Ovary (tissue), 7 donors: ENCODE measurements at regions not wholly inside any gene's neighbourhood (a gene's known extent, or its start where the extent isn't known, plus 50 kb on each side); places are given as distances from the start of the nearest gene placed in this dataset.

Experiments
- DNase-seq, 5 donors: peaks; one replicate each; pipeline ENCODE4 v3.0.0-alpha.2; 2019 to 2020
- H3K27ac ChIP-seq, 2 donors: fragments of 200-600 bp; one replicate each; pipeline versions ENCODE4 v1.5.1 to v1.8.0; 2019 to 2022
- H3K27me3 ChIP-seq: fragments of 200-600 bp; one replicate; pipeline ENCODE4 v1.8.0; 2022
- H3K36me3 ChIP-seq: fragments of 200-600 bp; sonication (generic); one replicate; pipeline ENCODE4 v1.5.1; 2019
- H3K4me1 ChIP-seq: one replicate; pipeline ENCODE4 v1.8.1; 2013; ENCODE audit warnings: mild to moderate bottlenecking, moderate library complexity; ENCODE audit not compliant: insufficient read depth
- H3K4me3 ChIP-seq: fragments of 200-600 bp; sonication (generic); one replicate; pipeline ENCODE4 v1.5.1; 2017
- H3K9me3 ChIP-seq, 2 donors: fragments of 200-600 bp in 1 of 2; sonication (generic) in 1 of 2; one replicate each; pipeline versions ENCODE4 v1.5.1 to v1.8.1; 2013 to 2019; ENCODE audit warnings: mild to moderate bottlenecking in 1 of 2, moderate library complexity in 1 of 2
- CTCF ChIP-seq, 3 donors: fragments of 450-650 bp in 2 of 3; fragments of 200-600 bp in 1 of 3; IDR thresholded peaks; one replicate each; pipeline versions ENCODE4 v1.5.1 to v1.8.0; 2016 to 2022; ENCODE audit warnings: antibody characterized with exemption in 3 of 3, mild to moderate bottlenecking in 1 of 3
- EP300 ChIP-seq: sonication (generic); formaldehyde crosslinking; IDR thresholded peaks from one replicate; pipeline ENCODE4 v1.6.1; 2017; ENCODE audit warnings: antibody characterized with exemption
- POLR2A ChIP-seq: fragments of 450-650 bp; IDR thresholded peaks from one replicate; pipeline ENCODE4 v1.6.1; 2017; ENCODE audit warnings: antibody characterized with exemption, mild to moderate bottlenecking, moderate library complexity
- WGBS, 3 donors: extraction: QIAGEN DNeasy Blood & Tissue Kit in 1 of 3; methylation state at CpG; one replicate each; pipeline versions ENCODE4 v1.1.5 to v1.1.7; 2013 to 2017; 5-methylcytosine and 5-hydroxymethylcytosine counted together
- intact Hi-C, 4 donors: fragments of 100-400 bp; cut with DNase I; formaldehyde crosslinking; loops; one replicate each; pipeline versions ENCODE4 v1.11.0 to v1.15.1; 2022 to 2023
- donor health status: DM: no; HTN: no; CAD: no; lungs with moderate emphysema.
- donor health status: DM: no; HTN: no; CAD: no.
- donor health status: Bipolar disorder and iron deficiency.
- donor health status: DM: no; HTN: no; CAD: no.
- donor health status: DM: yes; HTN: yes; CAD: no.

DNA sequence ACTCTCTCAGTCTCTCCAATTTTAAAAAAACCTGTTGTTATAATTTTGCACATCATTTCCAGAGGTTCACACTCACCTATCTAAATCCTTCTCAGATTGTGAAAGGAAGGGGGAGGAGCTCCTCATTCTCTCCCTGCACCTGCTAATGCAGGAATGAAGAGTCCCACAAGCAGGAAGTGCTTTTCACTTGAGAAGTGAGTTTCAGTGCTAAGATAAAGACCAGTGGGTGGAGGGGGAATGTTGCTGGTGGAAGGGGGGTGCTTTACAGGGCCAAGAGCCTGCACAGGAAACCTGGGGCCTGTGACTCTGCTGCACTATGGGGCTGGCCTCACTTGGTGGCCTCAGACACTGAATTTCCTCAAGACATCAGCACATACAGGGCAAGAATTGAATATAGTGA, 176.4 kb downstream of the PTPN20 start:
- H3K27ac ChIP-seq = no peak overlapping the region
- no peak for DNase-seq
- TF ChIP-seq POLR2A (no peak), CTCF (IDR thresholded peaks at IDR 0.05) (no peak), EP300 (no peak)
- intact Hi-C loops = no loop called here
- no peaks in the 10 kb centered on the region for H3K27me3 ChIP-seq
- H3K9me3 ChIP-seq = no peaks in the 10 kb centered on the region
- no peaks in the 10 kb centered on the region for H3K36me3 ChIP-seq
- no peak overlapping the region for H3K4me3 ChIP-seq
- H3K4me1 ChIP-seq = no peaks in the 10 kb centered on the region

DNA sequence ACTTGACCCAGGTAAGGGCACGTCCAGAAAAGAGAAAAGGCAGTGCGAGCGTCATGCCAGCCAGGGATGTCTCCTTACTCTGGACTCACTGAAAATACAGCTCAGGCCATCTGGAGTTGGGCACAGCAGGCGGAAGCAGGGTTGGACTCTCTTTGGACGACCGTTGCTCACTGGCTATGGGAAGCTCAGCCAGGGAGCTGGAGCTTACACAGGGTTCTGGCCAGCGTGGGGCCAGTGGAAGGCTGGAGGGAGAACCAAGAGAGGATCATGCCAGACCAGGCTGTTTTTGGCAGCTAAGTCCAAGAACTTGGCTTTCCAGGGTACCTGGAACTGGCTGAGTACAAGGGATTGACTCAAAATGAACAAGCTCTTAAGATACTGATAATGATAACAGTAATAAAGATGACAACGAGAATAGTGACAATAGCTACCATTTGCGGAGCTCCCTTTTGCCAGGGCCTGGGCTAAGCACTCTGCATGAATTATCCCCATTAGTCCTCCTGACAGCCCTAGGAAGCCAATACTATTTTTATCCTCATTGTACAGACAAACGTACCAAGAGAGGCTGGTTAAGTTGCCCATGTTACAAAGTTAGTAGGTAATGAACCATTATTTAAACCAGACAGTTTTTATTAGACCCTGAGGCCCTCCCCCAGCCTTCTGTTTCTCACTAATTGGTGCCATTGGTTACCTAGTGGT, 177.6 kb downstream of the PTPN20 start:
- no peak for TF ChIP-seq POLR2A
- TF ChIP-seq CTCF (IDR thresholded peaks at IDR 0.05) = no peak
- TF ChIP-seq EP300 = no peak
- DNase-seq = no peak
- WGBS, 3 donors = 81 to 85% (median 84%) methylated on average over 10 of the region's 10 CpGs
- no peaks in the 10 kb centered on the region for H3K27me3 ChIP-seq
- H3K27ac ChIP-seq = no peak overlapping the region
- H3K4me1 ChIP-seq = no peaks in the 10 kb centered on the region
- H3K4me3 ChIP-seq = no peak overlapping the region
- H3K9me3 ChIP-seq = no peaks in the 10 kb centered on the region
- intact Hi-C loops = no loop called here
- H3K36me3 ChIP-seq = no peaks in the 10 kb centered on the region

DNA sequence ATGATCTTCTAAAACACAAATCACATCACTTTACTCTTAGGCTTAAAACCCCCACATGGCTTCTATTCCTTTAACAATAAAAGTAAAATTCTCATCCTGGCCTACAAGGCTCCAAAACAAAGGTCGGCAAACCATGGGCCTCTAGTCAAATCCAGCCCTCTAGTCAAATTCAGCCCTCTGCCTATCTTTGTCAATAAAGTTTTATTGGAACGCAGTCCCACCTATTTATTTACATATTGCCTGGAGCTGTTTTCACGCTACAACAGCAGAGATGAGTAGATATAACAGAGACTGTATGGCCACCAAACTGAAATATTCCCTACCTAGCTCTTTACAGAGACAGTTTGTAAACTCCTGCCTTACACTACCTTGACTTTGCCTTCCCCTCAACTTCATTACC, 178.8 kb downstream of the PTPN20 start:
- Histone ChIP-seq H3K4me3 (no peak overlapping the region), H3K27ac (no peak overlapping the region), H3K27me3 (no peaks in the 10 kb centered on the region), H3K9me3 (no peaks in the 10 kb centered on the region), H3K4me1 (no peaks in the 10 kb centered on the region), H3K36me3 (no peaks in the 10 kb centered on the region)
- TF ChIP-seq EP300 (no peak), POLR2A (no peak), CTCF (IDR thresholded peaks at IDR 0.05) (no peak)
- DNase-seq = no peak
- intact Hi-C loops = no loop called here
- 91 to 95% (median 93%) methylated on average over 3 of the region's 3 CpGs for WGBS, 3 donors

DNA sequence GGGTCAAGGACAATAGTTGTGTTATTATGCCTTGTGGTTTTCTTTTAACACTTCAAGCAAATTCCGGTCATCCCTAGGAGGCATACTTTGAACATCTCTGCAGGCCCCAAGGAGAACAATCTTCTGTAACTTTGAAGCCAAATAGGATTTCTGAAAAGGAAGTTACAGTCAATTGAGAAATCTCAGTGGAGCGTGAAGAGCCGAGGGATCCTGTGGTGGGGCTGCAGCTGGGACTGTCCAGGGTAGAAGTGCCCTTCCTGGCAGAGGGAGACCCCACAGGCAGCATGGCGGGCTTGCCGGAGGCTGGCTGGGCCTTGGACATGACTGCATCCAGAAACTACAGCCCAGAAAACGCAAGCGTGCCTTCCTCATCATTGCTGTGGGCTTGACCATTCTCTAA, 179.7 kb downstream of the PTPN20 start:
- TF ChIP-seq EP300 (no peak), CTCF (IDR thresholded peaks at IDR 0.05) (no peak), POLR2A (no peak)
- no peak overlapping the region for H3K27ac ChIP-seq
- no peak overlapping the region for H3K4me3 ChIP-seq
- intact Hi-C loops = no loop called here
- no peaks in the 10 kb centered on the region for H3K36me3 ChIP-seq
- WGBS, 3 donors = 60 to 73% (median 64%) methylated on average over 7 of the region's 7 CpGs
- H3K27me3 ChIP-seq = no peaks in the 10 kb centered on the region
- no peaks in the 10 kb centered on the region for H3K4me1 ChIP-seq
- no peaks in the 10 kb centered on the region for H3K9me3 ChIP-seq
- DNase-seq = no peak
